ENCODE measurements at regions not wholly inside any gene's neighbourhood (a gene's known extent, or its start where the extent isn't known, plus 50 kb on each side); places are given as distances from the start of the nearest gene placed in this dataset.

GRCh38 chr14:104428860-104429259 is 150.7 kb upstream of the C14orf180 start:
- H3K9me3 ChIP-seq (ENCODE audit: low read depth, low read length, poor library complexity, severe bottlenecking), result no peaks in the 10 kb centered on the region
- ChIA-PET POLR2A (ENCODE audit: low non-redundant PET) (no interaction called here), CTCF (no interaction called here)
- no peak overlapping the region for H3K27ac ChIP-seq (ENCODE audit: low read depth, low read length, poor library complexity, severe bottlenecking)
- no peaks in the 10 kb centered on the region for H3K36me3 ChIP-seq (ENCODE audit: insufficient read depth, low read length, poor library complexity, severe bottlenecking)
- intact Hi-C loops (cut with micrococcal nuclease; ENCODE audit: unreplicated experiment), result no loop called here
- H3K4me3 ChIP-seq (ENCODE audit: low read depth, low read length, poor library complexity, severe bottlenecking), result no peak overlapping the region
- peaks cover 5% of the 10 kb centered on the region for H3K27me3 ChIP-seq (replicated peaks; ENCODE audit: insufficient read depth, low read depth, low read length, poor library complexity)
- TF ChIP-seq EZH2 (IDR thresholded peaks at IDR 0.05; ENCODE audit: borderline replicate concordance, low read depth, low read length, poor library complexity, severe bottlenecking), result no peak
- no peak for TF ChIP-seq CTCF (conservative IDR thresholded peaks at IDR 0.05; ENCODE audit: low read depth, low read length)
- no peaks in the 10 kb centered on the region for H3K4me1 ChIP-seq (ENCODE audit: insufficient read depth, low read length, poor library complexity, severe bottlenecking)
- DNase-seq (ENCODE audit: low spot score), result no peak
- no TSS peak for BruUV-seq (replicated peaks)

- no TSS peak for BruUV-seq (replicated peaks)
- peaks cover 5% of the 10 kb centered on the region for H3K27me3 ChIP-seq (replicated peaks; ENCODE audit: insufficient read depth, low read depth, low read length, poor library complexity)
Measured at GRCh38 chr14:104429291-104429861, 150.2 kb upstream of the C14orf180 start.

GRCh38 chr14:104431351-104431928 is 148.1 kb upstream of the C14orf180 start:
- intact Hi-C loops (cut with micrococcal nuclease; ENCODE audit: unreplicated experiment), result no loop called here
- Histone ChIP-seq H3K4me1 (ENCODE audit: insufficient read depth, low read length, poor library complexity, severe bottlenecking) (no peaks in the 10 kb centered on the region), H3K36me3 (ENCODE audit: insufficient read depth, low read length, poor library complexity, severe bottlenecking) (no peaks in the 10 kb centered on the region), H3K27ac (ENCODE audit: low read depth, low read length, poor library complexity, severe bottlenecking) (no peak overlapping the region), H3K27me3 (replicated peaks; ENCODE audit: insufficient read depth, low read depth, low read length, poor library complexity) (peaks cover 5% of the 10 kb centered on the region), H3K9me3 (ENCODE audit: low read depth, low read length, poor library complexity, severe bottlenecking) (no peaks in the 10 kb centered on the region), H3K4me3 (ENCODE audit: low read depth, low read length, poor library complexity, severe bottlenecking) (no peak overlapping the region)
- TF ChIP-seq EZH2 (IDR thresholded peaks at IDR 0.05; ENCODE audit: borderline replicate concordance, low read depth, low read length, poor library complexity, severe bottlenecking) (no peak), CTCF (conservative IDR thresholded peaks at IDR 0.05; ENCODE audit: low read depth, low read length) (no peak)
- CTCF ChIA-PET, result no interaction called here
- no TSS peak for BruUV-seq (replicated peaks)
- DNase-seq (ENCODE audit: low spot score), result no peak
- POLR2A ChIA-PET (ENCODE audit: low non-redundant PET), result no interaction called here

More at GRCh38 chr14:104429291-104429861, 150.2 kb upstream of the C14orf180 start:
- H3K36me3 ChIP-seq (ENCODE audit: insufficient read depth, low read length, poor library complexity, severe bottlenecking), result no peaks in the 10 kb centered on the region
- no peaks in the 10 kb centered on the region for H3K9me3 ChIP-seq (ENCODE audit: low read depth, low read length, poor library complexity, severe bottlenecking)
- DNase-seq (ENCODE audit: low spot score), result no peak
- H3K4me1 ChIP-seq (ENCODE audit: insufficient read depth, low read length, poor library complexity, severe bottlenecking), result no peaks in the 10 kb centered on the region
- TF ChIP-seq EZH2 (IDR thresholded peaks at IDR 0.05; ENCODE audit: borderline replicate concordance, low read depth, low read length, poor library complexity, severe bottlenecking), result no peak
- TF ChIP-seq CTCF (conservative IDR thresholded peaks at IDR 0.05; ENCODE audit: low read depth, low read length), result no peak
- no peak overlapping the region for H3K4me3 ChIP-seq (ENCODE audit: low read depth, low read length, poor library complexity, severe bottlenecking)
- ChIA-PET POLR2A (ENCODE audit: low non-redundant PET) (no interaction called here), CTCF (no interaction called here)
- H3K27ac ChIP-seq (ENCODE audit: low read depth, low read length, poor library complexity, severe bottlenecking), result no peak overlapping the region
- intact Hi-C loops (cut with micrococcal nuclease; ENCODE audit: unreplicated experiment), result no loop called here
